ENCODE measurements at regions not wholly inside any gene's neighbourhood (a gene's known extent, or its start where the extent isn't known, plus 50 kb on each side); places are given as distances from the start of the nearest gene placed in this dataset.

- DNase-seq: no peak
Observed at GRCh38 chr4:127210893-127211649, 421.7 kb upstream of the INTU start.

DNA sequence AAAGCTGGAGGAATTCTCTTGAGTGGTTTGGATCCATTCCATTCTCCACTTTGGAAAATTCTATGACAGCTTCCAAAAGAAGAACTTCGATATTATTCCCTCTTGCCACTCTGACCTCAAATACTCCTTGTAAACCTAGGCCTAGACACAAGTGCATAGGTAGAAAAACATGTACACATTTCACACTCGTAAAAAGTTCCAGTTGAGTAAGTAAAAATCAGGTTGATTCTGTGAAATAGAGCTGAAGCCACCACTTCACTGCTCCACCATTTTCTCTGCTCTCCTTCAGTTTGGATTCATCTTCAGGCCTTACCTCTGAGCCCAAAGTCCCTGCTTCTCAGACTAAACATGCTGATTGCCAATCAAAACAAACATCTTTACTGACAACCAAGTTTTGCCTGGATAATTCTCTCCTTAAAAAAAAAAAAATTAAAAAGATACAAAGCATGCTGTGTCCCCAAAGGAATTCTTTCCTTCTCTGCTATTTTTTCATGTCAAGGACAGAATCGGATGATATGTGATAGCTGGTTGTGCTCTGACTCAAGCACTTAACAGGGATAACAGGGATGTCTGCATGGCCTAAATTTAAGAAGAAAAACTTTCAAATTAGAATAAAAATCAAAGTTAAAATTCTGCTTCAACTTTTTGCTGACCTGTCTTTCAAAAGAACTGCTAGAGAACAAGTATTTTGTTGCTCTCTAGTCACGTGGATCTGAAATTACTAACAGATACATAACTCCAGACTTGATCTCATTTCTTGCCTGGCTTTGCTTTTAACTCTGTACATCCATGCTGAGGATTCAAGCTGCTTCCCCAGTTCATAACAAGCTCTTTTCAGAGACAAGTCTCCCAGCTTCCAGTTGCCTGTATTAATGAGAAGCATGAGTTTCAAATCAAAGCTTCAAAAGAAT lies 420.9 kb upstream of the INTU start:
- DNase-seq: no peak

DNA sequence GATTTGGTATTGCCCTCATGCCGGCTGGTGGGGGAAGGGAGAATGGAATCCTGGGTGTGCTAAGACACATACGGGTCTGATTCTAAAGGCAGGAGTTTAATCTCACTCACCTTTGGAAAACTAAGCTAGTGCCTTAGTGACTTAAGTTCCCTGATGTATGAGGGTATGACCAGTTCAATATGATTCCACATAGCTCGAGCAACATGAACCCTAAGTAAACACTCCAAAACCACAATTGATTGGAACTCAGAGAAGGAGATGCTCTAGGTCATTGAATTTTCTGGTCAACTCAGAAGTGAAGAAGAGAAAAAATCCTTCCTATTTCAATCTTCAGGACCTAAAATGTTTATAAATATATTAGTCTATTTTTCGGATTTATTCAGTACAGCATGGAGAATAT lies 420.1 kb upstream of the INTU start:
- DNase-seq: no peak

- DNase-seq: no peak
Observed at GRCh38 chr4:127214016-127214415, 418.7 kb upstream of the INTU start.

DNA sequence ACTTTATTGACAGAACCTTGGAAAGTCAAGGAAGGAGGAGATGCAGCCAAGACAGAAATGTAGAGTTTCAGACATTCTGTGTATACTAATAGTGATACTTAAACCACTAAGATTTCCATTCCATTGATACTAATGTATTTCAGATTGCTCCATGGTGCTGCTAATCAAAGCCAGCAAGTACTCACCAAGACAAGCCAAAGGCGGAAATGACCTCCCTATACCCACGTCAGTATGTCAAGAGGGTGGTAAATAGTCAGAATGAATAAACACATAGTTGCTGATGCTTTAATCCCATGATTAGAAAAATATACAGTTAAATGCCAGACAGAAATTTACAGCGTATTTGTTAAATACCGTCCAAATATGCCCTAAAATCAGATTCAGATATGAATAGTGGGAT lies 417.8 kb upstream of the INTU start:
- DNase-seq: no peak

- DNase-seq: no peak
Observed at GRCh38 chr4:127217586-127218229, 415.0 kb upstream of the INTU start.

- DNase-seq: no peak
Observed at GRCh38 chr4:127219232-127219631, 413.5 kb upstream of the INTU start.

DNA sequence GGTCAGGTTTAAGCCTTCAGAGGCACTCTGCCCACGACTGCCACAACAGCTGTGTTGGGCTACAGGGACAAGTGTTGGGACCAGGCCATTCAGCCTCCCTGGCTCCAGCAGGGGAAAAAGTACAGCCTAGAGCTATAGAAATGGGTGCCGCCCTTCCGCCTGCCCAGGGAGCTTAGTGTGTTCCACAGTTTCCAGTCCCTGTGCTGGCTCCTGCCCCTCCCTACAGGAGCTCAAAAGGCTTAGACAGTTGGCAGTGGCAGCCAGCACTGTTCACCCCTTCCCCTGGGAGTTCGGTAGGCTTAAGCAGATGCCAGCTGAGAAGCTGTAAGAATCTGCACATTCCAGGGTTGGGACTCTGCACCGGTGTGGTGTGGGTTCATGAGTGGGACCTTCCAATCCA lies 408.2 kb upstream of the INTU start:
- DNase-seq: no peak

GRCh38 chr4:127229855-127230608 lies 402.7 kb upstream of the INTU start:
- no peak for DNase-seq

DNA sequence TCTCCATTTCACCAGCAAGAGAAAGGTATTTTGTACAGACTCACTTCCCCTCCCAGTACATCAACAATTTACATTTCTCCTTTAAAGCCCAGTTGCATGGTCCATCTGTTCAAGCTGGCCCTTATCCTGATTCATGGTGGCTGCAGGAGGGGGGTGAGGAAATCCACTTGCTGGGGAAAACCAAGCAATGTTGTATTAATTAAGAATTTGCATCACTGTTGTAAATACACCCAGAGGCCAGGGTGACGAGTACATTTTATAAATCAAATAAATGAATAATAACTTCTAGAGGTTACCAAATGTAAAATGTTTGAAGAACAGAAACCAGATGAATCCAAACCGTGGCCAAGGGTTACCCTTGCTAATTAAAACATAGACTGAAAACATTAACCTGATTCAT lies 395.9 kb upstream of the INTU start:
- DNase-seq: no peak

GRCh38 chr4:127237581-127237980 lies 395.2 kb upstream of the INTU start:
- no peak for DNase-seq

- no peak for DNase-seq
Observed at GRCh38 chr4:127238956-127239475, 393.7 kb upstream of the INTU start.

GRCh38 chr4:127239902-127240763 lies 392.6 kb upstream of the INTU start:
- no peak for DNase-seq

- no peak for DNase-seq
Observed at GRCh38 chr4:127240764-127241105, 392.0 kb upstream of the INTU start.

DNA sequence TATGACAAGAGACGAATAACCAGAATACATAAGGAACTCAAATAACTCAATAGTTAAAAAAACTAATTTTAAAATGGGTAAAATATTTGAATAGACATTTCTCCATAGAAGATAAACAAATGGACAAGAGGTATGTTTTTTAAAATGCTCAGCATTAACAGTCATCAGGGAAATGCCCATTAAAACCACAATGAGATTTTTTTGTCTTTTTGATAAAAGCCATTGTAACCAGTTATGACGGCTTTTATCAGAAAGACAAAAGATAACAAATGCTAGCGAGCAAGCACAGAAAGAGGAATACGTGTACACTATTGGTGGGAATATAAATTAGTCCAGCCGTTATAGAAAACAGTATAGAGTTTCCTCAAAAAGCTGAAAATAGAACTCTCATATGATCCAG lies 388.2 kb upstream of the INTU start:
- no peak for DNase-seq

- no peak for DNase-seq
Observed at GRCh38 chr4:127246963-127247952, 385.5 kb upstream of the INTU start.

- no peak for DNase-seq
Observed at GRCh38 chr4:127249066-127249766, 383.5 kb upstream of the INTU start.

GRCh38 chr4:127249767-127250108 lies 383.0 kb upstream of the INTU start:
- no peak for DNase-seq

DNA sequence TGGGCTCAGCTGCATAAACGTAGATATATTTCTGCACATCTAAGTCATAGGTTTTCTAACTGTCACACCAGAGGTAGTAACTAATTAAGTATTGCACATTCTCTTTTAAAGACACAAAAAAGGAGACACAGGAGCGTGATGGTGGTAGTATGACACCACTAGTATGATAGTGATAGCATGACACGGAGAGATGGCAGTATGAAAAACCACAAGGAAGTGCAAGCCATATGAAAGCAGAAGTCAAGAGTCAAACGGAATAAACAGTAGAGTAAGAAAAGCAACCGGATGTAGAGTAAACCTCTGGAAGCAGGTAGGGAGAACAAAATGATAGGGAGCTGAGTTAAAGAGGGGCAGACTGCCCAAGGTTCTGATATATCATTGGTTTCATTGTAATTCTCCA lies 382.2 kb upstream of the INTU start:
- no peak for DNase-seq

- no peak for DNase-seq
Observed at GRCh38 chr4:127251423-127251822, 381.3 kb upstream of the INTU start.

Data from suppressor macrophage treated with lipopolysaccharide for 1 hour (primary cell).